NOMO-1 (cell line): ENCODE measurements at regions not wholly inside any gene's neighbourhood (a gene's known extent, or its start where the extent isn't known, plus 50 kb on each side); places are given as distances from the start of the nearest gene placed in this dataset.

Experiments used
- DNase-seq, 2 experiments: peaks; one replicate each; lab custom pipeline; 2025; ENCODE audit not compliant: unreplicated experiment in 2 of 2; lab: John Stamatoyannopoulos, UW

DNA sequence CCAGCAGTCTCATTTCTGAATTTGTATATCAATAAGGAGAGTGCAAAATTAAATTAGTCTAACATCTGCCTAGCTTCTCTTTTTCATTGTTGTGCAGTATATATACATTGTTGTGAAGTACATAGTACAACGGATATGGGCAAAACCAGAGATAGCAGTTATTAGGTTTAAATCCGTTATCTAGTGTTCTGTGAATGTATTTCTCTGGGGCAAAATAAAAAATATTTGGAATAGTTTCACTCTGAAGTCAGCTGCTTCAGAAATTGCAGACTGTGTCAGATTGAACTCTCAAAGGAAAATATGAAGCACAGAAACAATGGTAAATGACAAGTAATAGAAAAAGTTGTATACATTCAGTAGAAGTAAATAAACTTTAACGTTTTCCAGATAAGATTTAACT lies 836.5 kb upstream of the CXADR start:
- DNase-seq: no peak

DNA sequence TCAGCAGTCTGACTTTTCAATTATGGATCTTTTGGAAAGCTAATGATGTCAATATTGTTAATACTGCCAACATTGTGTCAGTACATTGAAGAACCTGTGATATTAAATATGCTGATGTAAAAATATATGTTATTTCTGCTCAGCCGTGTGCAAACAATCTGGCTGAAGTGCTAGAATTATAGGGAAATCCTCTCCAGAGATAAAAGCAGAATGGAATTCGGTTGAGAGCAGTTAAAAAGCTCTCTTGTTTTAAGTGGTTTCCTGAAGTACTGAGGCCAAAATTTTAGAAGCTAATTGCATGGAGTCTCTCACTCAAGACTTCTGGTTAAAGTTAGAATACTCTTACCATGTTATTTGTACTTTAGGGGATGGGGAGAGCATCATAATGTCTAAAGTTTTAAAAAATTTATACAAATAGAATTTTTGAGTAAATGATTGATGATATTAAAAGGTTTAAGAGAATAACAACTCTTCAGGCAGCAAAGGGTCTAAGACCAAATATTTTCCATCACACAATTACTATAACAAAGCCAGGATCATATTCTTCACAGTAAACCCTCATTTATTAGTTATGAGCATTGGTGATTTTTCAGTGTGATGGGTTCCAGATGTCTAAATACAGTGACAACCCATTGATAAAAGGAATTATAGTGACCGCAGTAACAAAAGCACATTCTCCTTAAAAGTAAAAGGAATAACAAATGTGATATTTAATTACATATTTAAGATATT lies 834.2 kb upstream of the CXADR start:
- DNase-seq: no peak

DNA sequence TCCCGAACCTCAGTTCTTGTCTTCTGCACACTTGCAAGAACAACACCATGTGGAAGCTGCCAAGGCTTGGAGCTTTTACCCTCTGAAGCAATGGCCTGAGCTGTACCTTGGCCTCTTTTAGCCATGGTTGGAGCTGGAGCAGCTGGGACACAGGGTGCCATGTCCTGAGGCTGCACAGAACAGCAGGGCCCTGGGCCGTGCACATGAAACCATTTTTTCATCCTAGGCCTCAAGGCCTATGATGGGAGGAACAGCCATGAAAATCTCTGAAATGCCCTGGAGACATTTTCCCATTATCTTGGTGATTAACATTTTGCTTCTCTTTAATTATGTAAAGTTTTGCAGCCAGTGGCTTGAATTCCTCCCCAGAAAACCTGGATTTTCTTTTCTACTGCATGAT lies 817.8 kb upstream of the CXADR start:
- no peak for DNase-seq

DNA sequence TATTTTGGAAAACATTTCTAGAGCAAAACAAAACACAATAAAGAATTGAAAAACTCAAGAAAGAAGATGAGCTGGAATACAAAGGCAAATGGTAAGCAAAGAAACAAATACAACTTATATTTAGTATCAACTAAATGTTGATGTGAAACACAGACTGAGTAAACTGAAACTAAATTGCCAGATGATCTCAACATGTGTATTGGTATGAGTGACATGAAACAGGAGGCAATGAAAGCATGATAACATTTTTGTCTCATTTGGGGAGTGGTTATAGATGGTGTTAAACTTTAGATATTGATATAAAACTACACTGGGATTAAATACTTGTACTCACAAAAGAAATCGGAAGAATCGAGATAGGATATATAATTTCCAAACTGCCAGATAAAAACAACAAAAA lies 805.6 kb upstream of the CXADR start:
- no peak for DNase-seq

DNA sequence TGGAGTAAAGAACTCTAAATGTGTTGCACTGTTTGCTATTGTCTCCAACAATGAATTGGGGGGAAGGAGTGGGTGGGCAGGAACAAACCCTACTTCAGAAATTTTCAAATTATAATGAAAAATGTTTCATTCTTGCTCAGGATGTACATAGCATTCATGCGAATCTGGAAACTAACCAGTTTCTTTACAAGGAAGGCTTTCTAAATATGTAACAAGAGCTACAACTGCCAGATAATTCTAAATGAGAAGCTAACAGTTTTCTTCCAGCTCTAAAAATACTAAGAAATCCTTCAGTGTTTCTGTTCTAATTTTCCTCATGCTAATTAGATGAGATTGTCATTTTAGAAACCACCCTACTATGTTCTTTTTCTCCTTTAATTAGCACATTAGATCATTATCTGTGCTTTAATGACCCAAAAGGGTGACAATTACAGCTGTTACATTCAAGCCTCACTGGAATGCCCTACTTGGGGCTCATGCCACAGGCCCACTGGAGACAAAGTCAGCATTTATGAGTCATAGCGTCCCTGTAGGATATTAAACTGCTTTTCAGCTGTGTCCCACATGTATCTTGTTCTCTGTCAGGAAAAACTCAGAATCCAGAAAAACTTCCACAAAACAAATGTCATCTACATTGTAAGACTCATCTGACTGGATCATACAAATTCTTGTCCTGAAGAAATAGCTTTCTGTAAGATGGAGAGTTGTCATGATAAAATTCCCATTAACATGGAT lies 804.6 kb upstream of the CXADR start:
- no peak for DNase-seq

DNA sequence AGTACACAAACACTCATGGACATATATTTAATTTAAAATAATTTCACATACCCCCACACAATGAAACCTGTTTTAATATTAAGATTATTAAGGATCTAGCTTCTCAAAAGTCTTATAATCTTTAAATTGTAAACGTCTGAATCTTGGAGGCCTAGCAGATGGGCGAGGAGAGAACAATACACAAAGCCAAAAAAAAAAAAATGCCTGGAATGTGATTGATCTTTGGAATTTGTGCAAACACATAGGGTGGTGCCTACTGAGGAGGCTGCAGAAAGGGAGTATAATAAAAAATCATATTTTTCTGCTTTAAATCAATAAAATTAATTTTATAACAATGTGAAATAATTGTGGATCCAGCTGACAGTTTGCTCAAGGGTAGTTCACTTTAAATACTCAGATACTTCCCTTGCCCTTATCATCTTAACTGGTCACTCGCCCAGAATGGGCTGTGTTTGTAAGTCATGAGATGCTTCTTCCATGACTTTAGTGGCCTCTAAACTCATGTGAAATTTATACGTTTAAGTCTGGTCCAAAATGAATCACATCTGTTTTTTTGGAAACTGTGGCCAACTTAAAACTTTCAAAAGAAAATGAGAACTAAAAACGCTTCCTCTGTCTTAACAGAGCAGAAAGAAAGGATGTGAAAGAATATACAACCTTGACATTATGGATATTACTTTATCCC lies 802.8 kb upstream of the CXADR start:
- DNase-seq: no peak

DNA sequence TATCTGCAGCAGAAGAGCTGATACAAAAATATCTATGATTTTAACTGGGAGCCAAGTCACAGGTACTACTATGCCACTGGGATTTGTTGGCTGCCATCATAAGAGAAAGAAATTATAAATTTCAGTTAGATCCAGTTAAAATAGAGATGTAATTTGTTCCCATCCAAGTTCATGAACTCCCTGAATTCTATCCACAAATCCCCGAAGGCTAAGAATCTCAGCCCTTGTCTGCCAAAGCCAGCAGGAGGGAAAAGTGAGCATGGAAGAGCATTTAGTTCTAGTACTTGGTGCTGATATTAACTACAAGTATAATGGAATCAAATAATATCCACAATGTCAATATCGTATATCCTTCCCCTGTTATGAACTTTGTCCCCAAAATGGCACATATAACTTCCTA lies 801.1 kb upstream of the CXADR start:
- no peak for DNase-seq

DNA sequence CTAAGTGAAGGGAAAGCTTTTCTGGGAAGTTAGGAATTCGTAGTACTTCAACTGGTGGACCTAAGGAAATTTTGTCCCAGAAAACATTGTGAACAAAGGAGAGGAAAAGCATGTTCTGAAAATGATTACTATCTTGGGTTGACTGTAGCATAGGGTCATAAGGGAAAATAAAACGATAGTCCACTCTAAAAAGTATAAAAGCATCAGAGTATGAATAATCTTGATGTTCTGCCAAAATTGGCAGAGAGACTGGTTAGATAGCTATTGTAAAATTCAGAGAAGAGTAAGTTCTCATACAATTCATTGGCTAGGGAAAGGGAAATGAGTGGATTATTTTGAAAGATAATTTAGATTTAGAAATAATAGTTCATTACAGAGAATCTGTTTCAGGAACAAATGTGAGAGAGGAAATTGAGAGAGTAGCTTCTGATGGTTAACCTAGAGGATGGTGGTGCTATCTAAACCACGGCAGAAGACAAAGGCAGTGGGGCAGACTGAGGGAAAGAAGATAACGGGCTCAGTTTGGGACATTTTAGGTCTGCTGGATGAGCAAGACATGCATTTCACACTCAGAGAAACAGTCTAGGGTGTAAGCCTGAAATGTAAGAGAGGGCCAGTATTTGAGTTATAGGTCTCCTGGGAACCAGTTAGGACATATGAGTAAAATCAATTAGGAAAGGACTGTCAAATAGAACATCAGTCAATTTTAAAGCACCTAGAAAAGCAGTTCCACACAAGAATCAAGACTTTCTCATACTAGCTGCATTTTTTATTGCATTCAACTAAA lies 799.3 kb upstream of the CXADR start:
- DNase-seq: no peak

DNA sequence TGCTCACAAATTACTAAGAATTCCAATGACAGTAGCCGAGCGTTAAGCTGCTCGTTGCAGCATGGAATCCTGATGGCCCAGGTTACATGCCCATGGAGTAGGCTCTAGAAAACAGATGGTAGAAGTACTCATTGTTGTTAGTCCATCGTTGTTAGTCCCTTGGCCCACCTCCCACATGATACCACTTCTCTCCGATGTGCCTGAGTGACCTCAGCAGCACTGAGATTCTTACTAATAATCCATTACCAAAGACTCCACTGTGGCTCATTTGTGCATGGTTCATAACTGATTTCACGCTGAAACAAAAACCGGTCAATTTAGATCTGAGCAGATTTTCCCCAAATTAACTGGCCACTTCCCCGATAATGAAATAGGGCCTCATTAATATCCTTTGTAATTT lies 772.3 kb upstream of the CXADR start:
- DNase-seq: no peak

DNA sequence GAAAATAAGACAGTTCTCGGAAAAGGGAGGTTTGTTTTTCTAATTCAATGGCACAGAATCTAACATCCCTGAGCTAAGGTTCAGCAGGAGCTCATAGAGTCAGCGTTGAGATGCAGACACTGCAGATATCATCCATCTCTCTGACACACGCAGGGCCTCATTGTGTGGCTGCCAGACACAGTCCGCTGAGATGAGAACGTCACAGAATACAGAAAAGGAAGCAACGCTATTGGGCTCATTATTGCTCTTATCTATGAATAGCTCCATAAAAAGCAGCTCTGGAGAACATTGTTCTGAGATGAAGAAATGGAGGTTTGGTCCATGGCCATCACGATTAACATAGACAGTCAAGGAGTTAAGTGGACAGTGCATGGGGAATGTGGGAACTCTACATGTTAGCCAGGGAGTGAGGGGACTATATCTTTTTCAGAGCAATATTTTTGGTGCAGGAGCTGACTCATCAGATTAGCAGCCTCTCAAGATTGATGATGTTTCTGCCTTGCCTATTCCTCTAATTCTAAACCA lies 771.6 kb upstream of the CXADR start:
- no peak for DNase-seq

DNA sequence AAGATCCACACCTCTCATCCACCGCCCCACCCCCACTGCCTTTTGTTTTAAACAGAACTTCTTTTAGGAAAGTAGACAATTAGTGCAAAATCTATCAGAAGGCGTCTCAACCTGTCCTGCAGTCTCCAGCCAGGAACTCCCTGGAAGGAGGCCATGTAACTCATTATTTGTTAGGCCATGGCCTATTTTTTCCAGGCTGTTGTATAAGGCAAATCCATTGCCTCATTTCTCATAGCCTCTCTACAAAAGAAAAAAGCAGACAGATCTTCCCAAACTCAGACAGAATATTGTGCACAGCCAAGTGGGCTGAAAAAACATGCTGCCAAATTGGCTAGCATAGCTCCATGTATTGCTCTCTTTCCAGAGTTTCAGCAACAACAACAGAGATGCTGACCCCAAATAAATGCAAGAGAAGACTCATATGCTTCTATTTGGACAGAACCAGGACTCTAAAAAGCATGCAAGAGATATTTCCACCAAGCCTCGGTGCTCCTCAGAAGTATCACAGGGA lies 770.7 kb upstream of the CXADR start:
- DNase-seq: no peak

DNA sequence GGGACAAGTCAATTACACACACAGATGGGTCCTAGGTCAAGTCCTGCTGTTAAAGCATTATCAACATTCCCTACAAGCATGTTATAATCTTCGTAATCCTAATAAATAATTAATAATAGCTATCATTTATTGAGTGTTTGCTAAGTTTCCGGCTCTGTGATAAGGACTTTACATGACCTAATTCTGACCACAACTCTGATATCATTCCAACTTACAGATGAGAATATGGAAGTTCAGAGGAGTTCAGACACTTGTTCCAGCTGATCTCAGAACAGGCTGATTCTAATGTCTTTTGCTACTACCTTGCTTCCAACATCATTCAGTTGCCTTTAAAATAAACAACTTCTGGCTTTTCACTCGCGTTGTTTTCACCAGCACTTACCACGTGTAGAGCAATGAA lies 770.1 kb upstream of the CXADR start:
- DNase-seq: no peak

DNA sequence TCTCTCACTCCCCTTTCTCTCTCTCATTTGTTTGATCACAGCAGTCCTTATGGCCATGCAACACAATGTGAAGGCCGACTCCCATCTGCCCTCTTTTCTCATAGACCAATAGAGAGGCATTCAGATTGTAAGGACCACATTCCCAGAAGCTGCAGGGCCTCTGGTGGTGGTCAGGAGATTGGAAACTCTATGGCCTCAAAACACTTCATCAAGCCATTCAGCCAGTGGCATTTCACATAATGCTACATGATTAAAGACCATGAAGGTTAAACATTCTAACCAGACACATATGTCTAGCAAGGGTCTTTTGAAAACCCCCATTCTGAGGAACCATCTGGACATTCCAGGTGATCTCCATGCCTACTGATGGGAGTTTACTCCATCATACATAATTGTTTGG lies 769.5 kb upstream of the CXADR start:
- no peak for DNase-seq

DNA sequence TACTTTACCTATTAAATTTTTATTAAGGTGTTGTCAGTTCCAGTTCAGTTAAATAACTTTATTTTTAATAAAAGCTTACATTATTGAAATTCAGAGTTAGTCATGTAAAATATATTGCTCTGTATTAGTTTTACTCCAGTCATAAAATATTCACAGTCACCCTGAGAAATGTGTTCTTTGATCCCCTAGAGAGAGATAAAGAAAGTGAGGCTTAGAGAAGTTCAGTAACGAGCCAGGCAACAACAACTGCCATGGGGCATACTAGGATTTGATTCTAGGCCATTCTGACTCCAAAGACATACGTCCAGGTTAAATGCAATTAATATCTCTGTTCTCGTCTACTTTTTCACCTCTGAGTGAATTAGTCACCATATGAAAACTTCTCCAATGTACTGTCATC lies 761.9 kb upstream of the CXADR start:
- DNase-seq: no peak

DNA sequence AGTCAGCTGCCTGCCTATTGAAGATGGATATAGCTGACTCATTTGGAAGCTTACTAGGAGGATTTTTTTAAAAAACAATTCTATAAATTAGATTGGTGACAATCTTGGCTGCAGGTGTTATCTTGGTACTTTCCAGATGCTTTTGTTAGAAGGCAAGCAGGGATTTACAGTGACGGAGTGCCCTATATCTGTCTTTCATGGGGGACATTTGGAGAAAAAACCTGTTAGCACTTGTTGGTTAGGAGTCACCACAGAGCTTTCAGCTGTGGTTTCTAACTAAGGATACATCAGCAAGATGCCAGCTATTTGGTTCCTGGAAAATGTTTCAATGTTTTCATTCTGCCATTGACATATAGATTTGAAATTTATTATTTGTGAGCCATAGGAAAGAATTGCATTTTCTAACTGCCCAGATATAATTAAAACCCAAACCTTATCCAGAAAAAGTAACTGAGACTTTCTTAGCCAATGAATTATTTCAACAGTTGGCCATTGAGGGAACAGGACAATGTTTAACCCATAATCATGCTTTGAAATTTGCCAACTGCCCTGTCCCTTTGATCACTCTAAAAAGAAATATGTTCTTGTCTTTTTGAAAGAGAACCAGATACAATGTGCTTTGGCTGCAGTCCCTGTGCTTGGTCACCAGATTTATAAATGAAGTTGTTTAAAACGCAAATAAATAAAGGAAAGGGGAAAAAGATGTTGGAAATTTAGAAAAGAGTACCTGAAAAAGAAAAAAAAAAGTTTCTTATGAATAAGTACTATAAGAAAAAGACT lies 761.0 kb upstream of the CXADR start:
- no peak for DNase-seq

DNA sequence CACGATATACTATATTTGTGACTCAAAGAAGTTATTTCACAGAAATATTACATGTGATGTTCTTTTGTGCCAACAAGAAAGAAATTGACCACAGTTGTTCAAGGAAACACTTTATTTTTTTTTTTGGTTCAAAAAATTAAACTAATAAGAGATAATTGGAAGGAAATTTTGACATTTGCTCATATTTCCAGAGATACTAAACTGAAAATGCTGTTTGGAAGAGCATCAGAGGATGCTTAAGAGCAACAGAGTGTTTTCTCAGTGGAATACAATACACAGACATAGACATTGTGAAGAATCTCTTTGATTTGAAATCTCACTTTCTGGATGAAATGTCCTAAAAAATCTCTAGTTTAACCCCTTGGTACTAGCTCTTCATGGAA lies 760.4 kb upstream of the CXADR start:
- DNase-seq: no peak

DNA sequence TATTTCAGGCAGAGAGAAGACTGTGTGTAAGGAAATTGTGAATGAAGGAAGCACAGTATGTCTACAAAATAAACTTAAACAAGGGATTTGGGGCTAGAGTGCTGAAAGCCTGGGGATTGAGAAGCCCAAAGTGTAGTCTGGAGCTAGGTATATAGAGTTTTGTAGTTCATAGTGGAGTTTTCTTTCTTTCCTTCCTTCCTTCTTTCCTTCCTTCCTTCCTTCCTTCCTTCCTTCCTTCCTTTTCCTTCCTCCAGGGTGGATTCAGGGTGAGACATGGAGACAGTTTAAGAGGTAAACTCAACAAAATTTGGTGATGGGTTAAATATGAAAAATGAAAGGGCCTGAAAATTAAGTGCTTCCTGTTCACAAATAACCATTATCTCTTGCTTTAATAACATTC lies 757.8 kb upstream of the CXADR start:
- DNase-seq: no peak

DNA sequence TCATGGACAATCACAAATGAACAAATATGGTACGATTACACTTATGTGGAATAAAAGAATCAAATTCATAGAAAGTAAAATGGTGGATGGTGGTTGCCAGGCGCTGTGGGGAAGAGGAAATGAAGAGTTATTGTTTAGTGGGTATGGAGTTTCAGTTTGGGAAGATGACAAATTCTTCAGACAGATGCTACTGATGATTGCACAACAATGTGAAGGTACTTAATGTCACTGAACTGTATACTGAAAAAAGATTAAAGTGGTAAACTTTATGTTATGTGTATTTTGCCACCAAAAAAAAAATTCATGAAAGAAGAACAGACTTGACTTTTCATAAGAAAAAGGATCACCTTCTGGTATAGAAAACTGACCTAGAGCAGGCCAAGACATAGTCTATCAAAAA lies 745.6 kb upstream of the CXADR start:
- DNase-seq: no peak

DNA sequence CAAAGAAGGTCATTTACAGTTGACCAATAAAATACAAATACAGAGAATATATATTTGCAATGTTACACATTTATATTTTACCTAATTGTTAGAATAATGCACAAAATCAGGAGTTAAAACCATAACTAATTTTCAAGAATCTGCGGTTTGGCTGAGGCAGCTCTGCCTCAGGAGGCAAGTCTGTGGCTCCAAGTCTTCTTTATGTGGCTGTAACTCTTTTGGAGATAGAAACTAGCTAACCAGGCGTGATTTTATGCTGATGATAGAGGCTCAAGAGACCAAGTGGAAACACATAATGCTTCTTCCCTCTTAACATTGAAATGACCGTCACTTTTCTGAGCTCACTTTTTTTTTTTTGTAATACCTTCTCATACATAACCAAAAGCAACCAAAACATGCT lies 744.7 kb upstream of the CXADR start:
- DNase-seq: no peak

DNA sequence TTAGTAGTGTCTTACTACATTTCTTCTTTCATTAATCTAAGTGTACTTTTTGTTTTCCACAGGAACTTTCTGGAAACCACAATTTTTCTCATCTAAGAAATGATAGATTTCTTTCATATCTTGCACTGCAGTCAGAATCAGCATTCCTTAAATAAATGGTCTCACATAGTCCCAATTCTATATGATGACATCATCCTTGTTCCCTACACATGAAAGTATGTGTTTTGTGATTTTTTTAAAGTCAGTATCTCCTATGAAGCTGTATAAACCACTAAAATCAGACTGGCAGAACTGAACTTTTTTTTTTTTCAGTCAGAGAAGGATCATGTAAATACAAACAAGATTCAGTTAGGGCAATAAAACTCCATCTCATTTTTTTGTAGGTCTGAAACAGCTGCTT lies 742.6 kb upstream of the CXADR start:
- no peak for DNase-seq
